WERI-Rb-1 (cell line): ENCODE measurements at regions not wholly inside any gene's neighbourhood (a gene's known extent, or its start where the extent isn't known, plus 50 kb on each side); places are given as distances from the start of the nearest gene placed in this dataset.

ENCODE experiments used
- DNase-seq: peaks from one replicate; pipeline ENCODE4 v3.0.0-alpha.2; 2020
- H3K27ac ChIP-seq: fragments of 250-450 bp; sonication (Bioruptor Pico); 2 replicates; pipeline ENCODE4 v1.5.1; 2020; ENCODE audit warnings: mild to moderate bottlenecking, moderate library complexity
- H3K27me3 ChIP-seq: fragments of 250-450 bp; sonication (Bioruptor Pico); 2 replicates; pipeline ENCODE4 v1.5.1; 2021; ENCODE audit warnings: mild to moderate bottlenecking, low read depth, moderate library complexity; ENCODE audit not compliant: insufficient read depth, severe bottlenecking
- H3K36me3 ChIP-seq: fragments of 250-450 bp; sonication (Bioruptor Pico); 2 replicates; pipeline ENCODE4 v1.5.1; 2020; ENCODE audit warnings: mild to moderate bottlenecking, moderate library complexity
- H3K4me3 ChIP-seq: 2 replicates; pipeline ENCODE4 v1.5.1; 2011; ENCODE audit warnings: low read depth, mild to moderate bottlenecking, control low read depth, low read length
- H3K9me3 ChIP-seq: fragments of 250-450 bp; sonication (Bioruptor Pico); 2 replicates; pipeline ENCODE4 v1.5.1; 2021; ENCODE audit warnings: mild to moderate bottlenecking, moderate library complexity; ENCODE audit not compliant: severe bottlenecking
- TF ChIP-seq, protein P1 (sequence below): IDR thresholded peaks from 2 replicates; pipeline ENCODE4 v1.5.1; 2011; ENCODE audit warnings: low read depth, mild to moderate bottlenecking, control low read depth, inconsistent platforms, low read length

DNA sequence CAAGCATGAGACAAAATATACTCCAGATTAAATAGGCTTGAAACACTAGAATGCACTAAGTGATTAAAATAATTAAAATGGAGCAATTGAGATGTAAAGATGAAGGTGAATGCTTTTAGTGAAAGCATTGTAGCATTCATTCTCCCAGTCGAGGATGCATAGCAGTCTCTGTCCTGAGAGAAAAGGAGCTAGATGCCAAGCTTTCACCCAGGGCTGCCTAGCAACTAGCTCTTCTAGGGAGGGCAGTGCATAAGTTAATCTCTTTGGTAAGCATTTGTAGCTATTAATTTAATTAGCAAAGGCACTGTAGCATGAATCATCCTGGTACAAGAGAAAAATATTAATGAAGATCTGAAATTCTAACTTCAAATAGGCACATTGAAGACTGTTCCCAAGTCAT, 1014.8 kb downstream of the C4orf33 start:
- Histone ChIP-seq H3K27me3 (no peaks in the 10 kb centered on the region), H3K4me3 (no peak overlapping the region), H3K9me3 (no peaks in the 10 kb centered on the region), H3K27ac (no peak overlapping the region), H3K36me3 (no peaks in the 10 kb centered on the region)
- DNase-seq: peak; percentile 17
- TF ChIP-seq, protein P1, sequence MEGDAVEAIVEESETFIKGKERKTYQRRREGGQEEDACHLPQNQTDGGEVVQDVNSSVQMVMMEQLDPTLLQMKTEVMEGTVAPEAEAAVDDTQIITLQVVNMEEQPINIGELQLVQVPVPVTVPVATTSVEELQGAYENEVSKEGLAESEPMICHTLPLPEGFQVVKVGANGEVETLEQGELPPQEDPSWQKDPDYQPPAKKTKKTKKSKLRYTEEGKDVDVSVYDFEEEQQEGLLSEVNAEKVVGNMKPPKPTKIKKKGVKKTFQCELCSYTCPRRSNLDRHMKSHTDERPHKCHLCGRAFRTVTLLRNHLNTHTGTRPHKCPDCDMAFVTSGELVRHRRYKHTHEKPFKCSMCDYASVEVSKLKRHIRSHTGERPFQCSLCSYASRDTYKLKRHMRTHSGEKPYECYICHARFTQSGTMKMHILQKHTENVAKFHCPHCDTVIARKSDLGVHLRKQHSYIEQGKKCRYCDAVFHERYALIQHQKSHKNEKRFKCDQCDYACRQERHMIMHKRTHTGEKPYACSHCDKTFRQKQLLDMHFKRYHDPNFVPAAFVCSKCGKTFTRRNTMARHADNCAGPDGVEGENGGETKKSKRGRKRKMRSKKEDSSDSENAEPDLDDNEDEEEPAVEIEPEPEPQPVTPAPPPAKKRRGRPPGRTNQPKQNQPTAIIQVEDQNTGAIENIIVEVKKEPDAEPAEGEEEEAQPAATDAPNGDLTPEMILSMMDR: no peak

DNA sequence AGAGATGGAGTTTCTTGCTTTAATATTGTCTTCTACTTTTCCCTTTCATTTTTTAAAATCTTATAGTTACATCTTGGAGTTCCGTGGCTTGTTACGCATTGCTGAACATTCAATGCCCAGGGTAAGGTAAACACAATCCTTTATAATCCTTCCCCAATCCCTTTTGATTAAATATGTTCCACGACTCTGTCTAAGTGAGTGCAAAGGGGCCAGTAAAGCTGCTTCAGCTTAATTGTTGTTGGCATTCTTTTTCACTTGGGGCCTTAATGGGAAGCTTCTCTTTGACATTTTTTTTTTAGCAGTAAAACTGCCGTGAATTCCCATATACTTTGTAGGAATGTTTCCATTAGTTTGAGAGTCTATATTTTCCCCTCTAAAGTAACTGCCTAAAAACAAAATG, 1028.1 kb downstream of the C4orf33 start:
- H3K27ac ChIP-seq: no peak overlapping the region
- DNase-seq: peak; percentile 11
- H3K27me3 ChIP-seq: no peaks in the 10 kb centered on the region
- no peak overlapping the region for H3K4me3 ChIP-seq
- TF ChIP-seq, protein P1: no peak
- H3K9me3 ChIP-seq: no peaks in the 10 kb centered on the region
- no peaks in the 10 kb centered on the region for H3K36me3 ChIP-seq

DNA sequence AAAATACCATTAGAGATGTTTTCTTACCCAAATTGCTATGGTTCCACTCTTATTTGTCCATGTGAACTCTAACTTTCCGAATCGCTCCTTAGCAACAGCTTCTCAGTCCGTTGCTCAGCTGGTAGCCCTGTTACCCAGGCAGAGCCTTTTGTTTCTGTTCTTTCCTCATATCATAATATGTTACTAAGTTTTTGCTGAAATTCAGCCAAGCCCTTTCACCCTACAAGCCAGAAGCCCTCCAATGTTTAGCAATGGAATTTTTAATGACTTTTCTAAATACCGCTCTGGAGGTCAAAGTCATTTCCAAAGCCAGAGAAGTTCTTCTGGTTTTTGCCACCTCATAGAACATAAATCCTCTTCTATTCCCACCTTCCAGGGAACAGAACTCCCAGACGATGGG, 1029.5 kb downstream of the C4orf33 start:
- H3K36me3 ChIP-seq: no peaks in the 10 kb centered on the region
- TF ChIP-seq, protein P1: no peak
- no peak for DNase-seq
- H3K9me3 ChIP-seq: no peaks in the 10 kb centered on the region
- H3K4me3 ChIP-seq: no peak overlapping the region
- no peak overlapping the region for H3K27ac ChIP-seq
- no peaks in the 10 kb centered on the region for H3K27me3 ChIP-seq

DNA sequence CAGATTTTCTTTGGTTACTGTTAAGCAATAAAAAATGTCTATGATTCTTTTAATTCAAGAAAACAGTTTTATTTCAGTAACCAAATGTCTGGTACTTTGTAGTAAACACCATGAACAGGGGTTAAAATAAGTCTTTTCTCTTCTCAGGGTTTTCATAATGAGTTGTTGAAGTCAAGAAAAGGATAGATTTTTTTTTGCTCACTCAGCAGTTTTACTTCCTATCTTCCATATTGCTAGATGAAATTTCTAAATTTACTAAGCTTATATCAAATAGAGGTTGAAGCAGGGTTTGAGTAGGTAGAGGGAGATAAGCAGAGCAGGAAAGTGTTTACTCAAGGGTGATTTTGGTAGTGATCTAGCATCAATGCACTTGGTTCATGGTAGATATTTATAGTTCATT, 1031.3 kb downstream of the C4orf33 start:
- H3K4me3 ChIP-seq: no peak overlapping the region
- no peaks in the 10 kb centered on the region for H3K27me3 ChIP-seq
- TF ChIP-seq, protein P1: no peak
- no peak for DNase-seq
- no peaks in the 10 kb centered on the region for H3K36me3 ChIP-seq
- no peak overlapping the region for H3K27ac ChIP-seq
- H3K9me3 ChIP-seq: no peaks in the 10 kb centered on the region

DNA sequence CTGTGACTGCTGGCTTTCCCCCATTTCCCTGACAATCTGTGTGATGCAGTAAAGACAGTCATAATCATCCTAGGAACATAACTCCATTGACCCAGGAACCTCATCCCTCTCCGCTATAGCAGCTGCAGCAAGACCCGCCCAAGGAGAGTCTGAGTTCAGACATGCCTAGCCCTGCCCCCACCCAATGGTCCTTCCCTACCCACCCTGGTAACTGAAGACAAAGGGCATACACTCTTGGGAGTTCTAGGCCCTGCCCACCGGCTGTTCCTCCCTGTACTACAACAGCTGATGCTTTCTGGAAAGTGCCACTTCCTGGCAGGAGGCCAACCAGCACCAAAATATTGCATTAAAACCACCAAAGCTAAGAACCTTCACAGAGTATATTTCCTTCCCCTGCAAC, 1035.6 kb downstream of the C4orf33 start:
- DNase-seq: no peak
- TF ChIP-seq, protein P1: no peak
- no peak overlapping the region for H3K4me3 ChIP-seq
- no peak overlapping the region for H3K27ac ChIP-seq
- no peaks in the 10 kb centered on the region for H3K27me3 ChIP-seq
- H3K9me3 ChIP-seq: no peaks in the 10 kb centered on the region
- no peaks in the 10 kb centered on the region for H3K36me3 ChIP-seq

DNA sequence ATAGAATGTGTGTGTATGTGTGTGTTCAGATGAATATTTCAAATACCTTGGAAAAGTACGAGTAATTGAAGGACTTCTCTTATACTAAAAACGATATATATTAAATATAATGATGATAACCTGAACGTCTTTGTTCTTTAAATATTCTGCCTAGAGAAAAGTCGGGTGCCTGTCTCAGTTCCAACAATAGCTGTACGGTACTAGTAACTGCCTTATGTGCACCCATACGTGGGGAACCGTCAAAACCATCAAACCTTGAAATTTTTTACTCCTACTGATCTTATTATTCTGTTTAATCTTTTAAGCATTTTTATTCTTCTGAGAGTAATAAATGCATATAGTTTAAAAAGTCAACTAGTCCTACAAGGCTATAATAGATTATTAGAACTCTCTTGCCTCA, 1045.7 kb downstream of the C4orf33 start:
- Histone ChIP-seq H3K9me3 (no peaks in the 10 kb centered on the region), H3K27me3 (no peaks in the 10 kb centered on the region), H3K27ac (no peak overlapping the region), H3K36me3 (no peaks in the 10 kb centered on the region), H3K4me3 (no peak overlapping the region)
- TF ChIP-seq, protein P1: no peak
- no peak for DNase-seq
